Superior temporal gyrus (tissue), 1 donor: ENCODE measurements at regions not wholly inside any gene's neighbourhood (a gene's known extent, or its start where the extent isn't known, plus 50 kb on each side); places are given as distances from the start of the nearest gene placed in this dataset.
A peak's percentile ranks its signal among the peaks of the same experiment; 100 is the strongest.

ENCODE experiments used
- DNase-seq: peaks from one replicate; pipeline ENCODE4 v3.0.0-alpha.2; 2016; ENCODE audit errors: extremely low spot score

DNA sequence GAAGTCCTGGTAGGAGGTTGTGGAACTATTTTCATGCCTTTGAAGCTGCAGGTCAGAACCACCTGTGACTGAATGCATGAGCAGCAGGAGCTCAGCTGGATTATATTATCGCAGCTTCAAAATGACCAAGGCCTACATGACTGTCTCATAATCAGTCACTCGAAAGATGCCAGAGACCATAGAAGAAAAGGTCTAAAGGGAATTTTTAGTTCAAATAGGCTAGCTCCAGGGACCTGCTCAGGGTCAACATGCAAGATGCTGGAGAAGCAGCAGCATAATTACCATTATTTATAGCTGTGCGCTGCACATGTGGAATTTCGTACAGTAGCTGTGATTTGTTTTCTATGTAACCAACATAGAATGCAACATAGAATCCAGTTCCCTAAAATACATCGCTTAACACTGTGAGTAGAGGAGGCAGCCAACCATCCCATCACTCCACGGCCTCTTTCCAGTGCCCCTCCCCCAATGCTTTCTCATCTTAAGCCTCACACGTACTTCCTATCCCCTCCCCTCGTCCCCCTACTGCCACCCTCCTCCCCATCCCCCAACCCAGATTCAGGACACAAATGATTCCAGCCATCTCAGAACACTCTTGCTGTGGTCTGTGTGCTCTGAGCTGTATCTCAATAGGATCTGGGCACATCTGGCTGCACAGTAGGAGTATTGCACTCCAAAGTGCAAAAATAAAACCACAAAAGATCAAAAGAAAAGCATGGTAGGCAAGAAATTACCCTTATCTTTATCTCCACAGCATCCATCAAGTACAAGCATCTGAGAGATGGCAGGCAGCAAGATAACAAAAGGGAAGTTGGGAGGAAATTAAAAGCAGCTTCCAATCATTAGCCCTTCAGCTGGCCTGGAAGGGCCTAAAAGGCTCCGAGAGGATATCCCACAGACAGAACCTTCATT, 352.8 kb upstream of the SEMA6D start:
- no peak for DNase-seq

DNA sequence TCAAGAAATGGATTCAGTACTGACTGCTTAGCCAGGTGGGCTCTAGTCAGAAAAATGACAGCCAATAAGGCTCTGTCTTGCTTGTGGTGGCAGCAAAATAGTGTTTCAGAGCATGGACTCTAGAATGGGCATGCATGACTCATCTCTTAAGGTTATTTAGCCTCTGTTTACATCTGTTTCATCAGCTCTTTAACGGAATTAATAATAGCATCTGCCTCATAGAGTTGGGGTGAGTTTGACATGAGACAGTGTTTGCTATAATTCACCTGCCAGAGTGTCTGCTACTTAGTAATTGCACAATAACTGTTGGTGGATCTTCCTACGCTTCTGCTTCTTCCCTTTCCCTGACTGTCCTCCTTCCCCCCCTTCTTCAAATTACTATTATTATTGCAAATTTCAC, 350.4 kb upstream of the SEMA6D start:
- no peak for DNase-seq

DNA sequence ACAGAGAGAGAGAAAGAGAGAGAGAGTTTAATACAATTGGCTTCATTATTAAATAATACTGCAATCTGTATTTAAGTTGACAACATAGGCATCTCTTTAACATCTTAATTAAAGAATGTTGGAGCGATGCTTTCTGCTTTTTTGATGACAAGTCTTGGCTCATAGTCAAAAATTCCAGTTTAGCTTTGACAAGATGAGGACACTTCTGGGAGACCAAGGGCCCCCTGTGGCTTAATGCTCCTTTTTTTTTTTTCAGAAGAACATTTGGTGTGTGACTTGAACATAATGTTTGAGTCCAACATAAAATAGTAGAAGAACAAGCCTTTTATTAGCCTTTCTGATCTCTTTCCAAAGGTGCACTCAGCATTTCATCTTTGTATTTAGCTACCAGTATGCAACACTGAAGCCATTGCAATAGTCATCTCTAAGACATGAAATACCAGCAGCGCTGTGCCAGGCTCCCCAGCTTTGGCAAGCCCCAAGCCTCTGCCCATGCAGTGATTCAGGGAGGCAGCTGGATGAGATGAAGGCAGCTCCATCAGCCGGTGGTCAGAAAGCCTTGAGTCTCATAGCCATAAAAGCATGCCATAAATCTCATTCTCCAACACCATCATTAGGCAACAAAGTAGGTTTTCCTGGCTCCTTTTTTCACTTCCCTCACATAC, 349.4 kb upstream of the SEMA6D start:
- no peak for DNase-seq

DNA sequence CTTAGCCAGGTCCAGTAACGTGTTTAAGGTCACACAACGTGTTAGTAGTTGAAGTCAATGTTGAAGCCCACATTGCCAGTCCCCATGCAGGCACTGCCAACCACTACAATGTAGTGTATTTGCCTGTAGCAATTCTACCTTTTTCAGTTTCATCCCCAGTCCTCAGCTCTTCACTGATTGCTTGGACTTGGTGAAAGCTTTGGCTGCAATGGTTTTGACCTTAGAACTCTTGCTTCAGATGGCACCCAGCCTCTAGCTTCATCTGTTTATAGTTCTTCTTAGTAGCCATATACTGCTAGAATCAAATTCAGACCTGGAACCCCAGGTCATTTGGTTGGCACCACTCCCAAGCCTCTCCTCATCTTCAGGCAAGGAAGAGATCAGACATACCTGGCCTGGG, 345.4 kb upstream of the SEMA6D start:
- no peak for DNase-seq

DNA sequence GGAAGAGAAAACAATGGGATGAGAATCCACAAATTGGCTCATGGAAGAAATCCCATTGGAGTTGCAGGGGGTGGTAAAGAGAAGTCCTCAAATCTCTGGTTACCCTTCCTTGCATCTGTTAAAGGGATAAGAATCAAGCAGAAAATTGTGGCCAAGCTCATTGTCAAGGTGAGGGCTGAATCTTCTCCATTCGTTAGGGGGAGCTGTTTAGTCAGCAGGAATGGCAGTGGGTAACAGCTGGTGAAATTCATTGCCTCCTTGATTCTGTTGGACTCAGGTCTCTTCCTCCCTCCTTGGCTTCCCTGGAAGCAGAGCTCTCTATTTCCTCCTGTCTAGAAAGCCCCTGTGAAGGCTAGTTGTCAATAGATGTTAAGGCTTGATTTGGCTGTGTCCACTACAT, 343.1 kb upstream of the SEMA6D start:
- DNase-seq = no peak

DNA sequence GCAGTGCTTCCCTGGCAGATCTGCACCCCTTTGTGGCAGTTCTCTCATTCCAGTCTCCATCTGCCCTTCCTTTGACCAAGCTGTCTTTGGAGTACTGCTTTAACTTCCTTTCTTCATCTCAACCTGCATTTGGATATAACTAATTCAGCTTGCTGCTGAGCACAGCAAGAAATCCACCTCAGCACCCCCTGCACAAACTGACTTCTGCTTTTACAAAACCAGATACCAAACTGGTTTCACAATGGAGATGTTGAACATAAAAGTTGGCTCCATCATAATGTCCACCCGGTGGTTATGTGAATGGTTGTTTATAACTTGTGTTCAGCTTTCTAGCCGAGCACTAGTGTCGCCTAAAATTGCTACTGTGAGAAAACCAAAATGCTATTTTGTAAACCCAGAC, 341.1 kb upstream of the SEMA6D start:
- no peak for DNase-seq

DNA sequence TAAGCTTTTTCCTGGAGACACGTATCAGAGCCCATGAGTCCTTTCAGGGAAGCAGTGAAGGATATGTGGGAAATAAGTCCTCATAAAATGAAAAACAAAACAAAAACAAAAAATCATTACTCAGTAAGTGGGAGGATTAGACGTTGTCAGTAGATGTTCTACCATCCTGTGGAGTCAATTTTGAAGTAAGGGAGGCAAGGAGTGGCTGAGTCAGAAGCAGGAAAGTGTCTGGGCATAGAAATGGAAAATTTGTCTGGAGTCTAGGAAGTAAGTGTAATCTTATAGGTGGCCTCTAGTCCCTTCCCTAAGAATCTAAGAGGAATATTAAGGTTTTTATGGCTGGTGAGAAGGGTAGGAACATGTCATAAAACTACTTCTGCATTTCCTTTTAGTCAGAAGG, 339.8 kb upstream of the SEMA6D start:
- DNase-seq = no peak

DNA sequence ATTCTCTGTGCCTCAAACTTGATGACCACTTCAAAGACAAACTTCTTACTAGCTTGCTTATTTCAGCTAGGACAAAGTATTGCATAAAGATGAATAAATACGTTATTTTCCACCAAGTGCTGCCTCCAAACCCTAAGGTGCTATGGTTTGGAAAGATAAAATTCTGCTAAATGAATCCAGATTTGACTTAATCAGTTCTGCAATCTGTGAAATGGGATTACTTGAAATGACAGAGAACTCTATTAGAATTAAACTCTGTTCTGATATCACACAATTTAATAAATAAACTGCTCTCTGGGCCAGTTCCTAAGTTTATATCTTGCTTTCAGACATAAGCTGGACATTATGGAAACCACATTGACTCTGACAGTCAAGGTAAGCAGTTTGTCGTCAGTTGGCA, 338.8 kb upstream of the SEMA6D start:
- no peak for DNase-seq

DNA sequence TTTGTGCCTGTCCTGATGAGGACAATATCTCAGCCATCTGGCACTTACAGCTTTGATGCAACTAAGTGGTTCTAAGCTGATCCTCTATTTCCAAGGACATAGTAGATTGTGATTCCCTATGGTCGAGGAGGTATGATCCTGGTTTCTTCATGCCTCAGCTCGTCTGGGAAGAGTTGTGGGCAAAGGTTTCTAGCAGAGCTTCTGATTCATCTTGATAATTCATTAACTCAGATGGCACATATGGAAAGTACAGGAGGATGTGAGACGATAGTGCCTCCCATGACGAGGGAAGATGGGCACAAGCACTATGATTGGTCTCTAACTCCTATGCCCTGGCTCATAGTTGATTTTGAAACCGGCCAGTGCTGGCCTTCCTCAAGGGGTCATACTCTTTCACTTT, 334.2 kb upstream of the SEMA6D start:
- DNase-seq = no peak

DNA sequence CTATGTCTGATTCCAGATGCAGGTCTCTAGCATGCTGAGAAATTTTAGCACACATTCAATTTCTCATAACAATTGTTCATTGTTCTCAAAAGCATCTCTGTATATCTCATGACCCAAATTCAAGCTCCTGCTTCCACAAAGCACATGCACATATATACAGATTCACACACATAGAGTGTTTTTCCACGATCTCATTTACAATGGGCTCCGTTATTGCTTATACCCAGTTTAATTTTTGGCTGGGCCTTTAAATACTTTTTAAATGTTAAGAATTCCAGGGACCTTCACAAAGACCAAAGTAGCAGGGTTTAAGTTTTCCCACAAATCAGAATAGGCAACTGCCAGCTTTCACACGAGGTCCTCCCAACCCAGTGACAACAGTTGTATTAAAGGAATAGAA, 333.5 kb upstream of the SEMA6D start:
- peak; percentile 25 for DNase-seq

DNA sequence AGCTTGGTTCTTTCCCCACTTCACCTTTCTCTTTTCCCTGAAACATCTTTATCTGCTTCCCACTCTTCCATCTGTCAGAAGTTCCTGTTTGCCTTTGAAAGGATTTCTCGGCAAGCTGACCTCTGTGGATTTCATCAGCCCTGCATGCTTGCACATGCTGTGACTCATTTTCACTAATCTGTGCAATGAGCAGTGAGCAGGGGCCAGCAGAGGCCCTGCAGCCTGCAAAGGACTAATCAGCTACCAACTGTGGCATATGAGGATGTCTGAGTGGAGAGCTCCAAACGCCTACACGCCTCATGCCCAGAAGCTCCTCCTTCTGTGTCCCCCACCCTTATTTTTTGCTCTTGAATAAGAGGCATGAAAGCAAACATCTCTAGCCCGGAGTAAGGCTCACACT, 333.0 kb upstream of the SEMA6D start:
- peak; percentile 47 for DNase-seq

DNA sequence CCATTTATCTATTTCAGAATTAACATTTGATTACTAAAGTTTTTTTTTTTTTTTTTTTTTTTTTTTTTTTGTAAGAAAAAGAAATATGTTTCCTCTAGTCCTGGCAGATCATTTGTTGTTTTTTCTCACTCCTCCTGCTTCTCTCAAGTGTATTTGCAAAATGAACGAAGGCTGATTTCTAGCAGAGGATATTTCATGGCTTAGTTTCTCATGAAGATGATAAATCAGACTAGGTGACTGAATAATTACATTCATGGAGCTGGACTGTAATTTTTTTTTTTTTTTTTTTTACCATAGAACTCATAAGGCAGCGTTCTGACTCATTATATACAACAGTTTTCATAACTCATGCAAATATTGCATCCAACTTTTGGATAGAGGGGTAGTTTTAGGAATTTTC, 332.5 kb upstream of the SEMA6D start:
- DNase-seq = no peak

DNA sequence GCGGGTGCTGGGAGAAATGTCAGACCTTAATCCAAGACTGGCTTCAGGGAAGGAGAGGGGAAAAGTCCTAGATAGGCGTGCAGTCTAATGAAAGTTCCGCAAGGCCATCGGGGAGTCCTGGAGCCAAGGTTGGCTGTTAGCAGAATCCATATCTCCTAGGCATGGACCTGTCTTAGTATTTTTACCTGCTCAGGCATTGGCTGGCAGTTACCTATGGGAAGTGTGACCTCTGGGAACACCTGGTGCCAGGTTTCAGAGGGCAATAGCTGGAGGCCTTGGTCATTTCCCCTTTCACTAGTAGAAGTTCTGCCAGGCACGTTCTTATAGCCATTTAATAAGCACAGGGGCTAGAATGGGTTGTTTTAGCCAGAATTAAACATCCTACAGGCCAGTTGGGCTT, 330.8 kb upstream of the SEMA6D start:
- no peak for DNase-seq

DNA sequence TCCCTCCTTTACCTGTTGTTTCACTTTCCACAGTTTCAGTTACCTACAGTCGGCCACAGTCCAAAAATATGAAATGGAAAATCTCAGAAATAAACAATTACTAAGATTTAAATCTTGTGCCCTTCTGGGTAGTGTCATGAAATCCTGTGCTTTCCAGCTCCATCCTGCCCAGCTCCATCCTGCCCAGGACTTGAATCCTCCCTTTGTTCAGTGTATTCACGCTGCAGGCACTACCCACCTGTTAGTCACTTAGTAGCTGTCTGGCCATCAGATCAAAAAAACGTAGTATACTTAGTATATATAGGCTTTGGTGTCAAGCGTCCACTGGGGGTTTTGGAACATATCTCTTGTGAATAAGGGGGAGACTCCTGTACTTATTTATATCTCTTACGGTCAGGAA, 329.0 kb upstream of the SEMA6D start:
- DNase-seq = no peak

DNA sequence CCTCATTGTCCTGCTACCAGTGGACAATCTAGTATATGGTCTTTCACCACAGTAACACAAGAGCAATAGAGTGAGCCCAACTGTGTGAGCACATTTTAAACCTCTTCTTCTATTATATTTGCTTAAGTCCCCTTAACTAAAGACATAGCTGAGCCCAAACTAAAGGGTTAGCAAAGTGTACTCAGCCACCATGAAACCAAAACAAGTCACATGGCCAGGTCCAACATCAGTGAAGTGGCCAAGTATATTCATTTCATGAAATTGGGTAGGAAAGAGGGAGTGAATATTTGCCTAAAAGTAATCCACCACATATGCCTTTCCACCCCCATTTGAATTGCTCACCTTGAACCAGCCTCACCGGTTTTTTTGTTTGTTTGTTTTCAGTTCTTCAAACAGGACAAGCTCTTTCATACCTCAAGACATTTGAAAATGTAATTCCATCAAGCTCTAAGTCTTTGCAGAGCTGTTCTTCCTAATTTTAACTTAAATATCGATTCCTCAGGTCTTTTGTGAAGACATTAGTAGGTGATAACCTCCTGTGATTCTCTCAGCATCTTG, 327.0 kb upstream of the SEMA6D start:
- DNase-seq = no peak

DNA sequence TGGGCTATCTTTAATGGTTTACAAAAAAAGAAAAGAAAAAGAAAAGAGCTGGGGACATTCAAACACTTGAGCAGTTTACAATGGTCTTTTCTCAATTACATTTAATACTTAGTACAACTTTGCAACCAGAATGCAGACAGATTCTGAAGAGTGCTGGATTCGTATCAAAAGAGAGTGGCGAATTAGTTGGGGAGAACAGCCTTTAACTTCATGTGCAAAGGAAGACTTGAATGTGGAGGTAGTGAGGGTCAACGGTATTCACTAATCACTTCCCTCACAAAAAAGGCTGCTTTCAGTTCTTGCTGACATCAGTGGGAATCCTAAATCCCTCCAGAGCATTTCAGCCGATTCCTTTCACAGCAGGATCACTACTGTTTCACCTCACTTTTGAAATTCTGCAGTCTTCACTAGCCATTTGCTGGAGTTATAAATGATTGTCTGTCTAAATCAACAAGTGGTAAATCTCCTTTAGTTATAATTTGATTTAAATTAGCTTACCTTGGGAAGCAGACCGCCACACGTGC, 323.0 kb upstream of the SEMA6D start:
- no peak for DNase-seq

DNA sequence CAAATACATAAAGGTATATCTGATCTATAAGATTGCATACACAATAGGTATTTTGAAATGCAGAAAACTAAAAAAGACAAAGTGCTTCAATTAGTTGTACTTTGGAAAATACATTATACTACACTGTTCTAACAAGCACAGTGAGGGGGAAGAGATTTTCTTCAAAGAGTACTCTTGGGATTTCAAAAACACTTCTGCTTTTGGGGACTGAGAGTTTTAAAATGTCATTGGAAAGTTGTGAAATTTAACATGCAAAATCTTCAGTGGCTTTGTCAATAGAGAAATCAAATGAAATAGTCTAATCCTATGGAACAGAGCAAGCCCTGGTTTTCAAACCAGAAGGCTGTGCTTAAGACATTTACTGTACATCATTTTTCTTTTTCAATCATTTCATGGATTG, 322.2 kb upstream of the SEMA6D start:
- DNase-seq = no peak

DNA sequence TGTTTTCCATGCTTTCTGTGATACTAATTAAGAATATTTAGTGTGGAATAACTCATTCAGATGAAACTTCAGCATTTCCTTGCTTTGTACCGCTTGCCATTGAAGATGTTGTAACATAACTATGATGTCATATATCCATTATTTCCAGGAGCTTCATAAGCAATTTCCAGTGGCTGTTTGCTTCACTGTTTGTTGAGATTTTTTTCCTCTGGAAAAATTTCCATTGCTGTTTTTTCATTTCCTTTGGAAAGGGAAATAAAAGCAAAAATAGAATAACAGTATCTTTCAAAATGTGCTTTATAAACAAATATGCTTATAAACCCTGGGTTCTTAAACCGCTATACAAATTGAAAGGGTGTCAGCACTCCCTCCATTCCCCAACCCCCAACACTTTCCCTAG, 319.6 kb upstream of the SEMA6D start:
- no peak for DNase-seq

DNA sequence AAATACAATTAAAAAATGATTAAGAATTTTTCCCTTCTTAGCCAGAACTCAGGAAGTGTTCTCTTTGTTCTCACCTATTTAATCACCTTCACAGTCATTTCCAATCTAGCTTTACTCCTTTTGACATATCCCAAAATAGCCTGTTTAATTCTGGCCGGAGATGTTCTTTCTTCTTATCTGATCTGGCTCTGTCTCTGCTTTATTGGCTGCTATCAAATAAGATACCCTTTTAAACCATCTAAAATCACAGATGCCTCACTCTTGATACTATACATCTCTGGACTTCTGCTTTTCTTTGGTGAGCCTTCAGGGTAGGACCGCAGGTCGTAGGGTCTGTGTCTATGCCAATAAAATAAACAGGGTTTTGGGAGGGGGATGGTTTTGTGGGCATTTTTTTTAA, 319.2 kb upstream of the SEMA6D start:
- no peak for DNase-seq

DNA sequence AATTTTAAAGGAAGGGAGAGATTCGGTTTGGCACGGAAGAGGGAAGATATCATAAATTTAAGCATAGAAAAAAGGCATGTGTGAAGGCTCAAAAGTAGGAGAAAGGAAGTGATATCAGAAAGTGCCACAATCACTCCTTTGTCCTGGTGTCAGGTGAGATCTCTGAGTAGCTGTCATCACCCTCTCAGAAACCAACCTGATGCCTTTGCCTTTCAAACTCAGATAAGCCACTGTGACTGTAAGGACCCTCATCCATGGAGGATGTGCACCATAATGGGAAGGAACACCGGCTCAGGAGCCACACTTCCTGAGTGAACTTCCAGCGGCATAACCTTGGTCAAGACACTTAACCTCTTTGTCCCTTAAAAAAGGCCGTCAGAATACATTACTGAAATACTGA, 318.7 kb upstream of the SEMA6D start:
- no peak for DNase-seq

DNA sequence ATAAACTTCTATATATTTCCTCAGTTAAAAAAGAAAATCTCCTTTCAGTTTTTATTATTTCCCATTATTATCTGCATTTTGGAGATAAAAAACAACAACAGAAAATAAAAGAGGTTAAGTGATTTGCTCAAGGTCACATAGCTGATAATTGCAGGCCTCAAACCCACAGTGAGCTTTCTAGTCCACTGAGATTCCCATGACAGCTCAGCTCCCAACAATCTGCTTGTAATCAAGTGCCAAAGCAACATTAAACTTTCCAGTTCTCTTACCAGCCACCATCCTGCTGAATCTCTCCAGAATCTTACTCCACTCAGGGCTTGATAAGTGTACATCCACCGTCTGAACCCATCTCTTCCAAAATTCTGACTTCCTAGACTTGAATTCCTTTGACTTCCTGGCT, 318.2 kb upstream of the SEMA6D start:
- no peak for DNase-seq

DNA sequence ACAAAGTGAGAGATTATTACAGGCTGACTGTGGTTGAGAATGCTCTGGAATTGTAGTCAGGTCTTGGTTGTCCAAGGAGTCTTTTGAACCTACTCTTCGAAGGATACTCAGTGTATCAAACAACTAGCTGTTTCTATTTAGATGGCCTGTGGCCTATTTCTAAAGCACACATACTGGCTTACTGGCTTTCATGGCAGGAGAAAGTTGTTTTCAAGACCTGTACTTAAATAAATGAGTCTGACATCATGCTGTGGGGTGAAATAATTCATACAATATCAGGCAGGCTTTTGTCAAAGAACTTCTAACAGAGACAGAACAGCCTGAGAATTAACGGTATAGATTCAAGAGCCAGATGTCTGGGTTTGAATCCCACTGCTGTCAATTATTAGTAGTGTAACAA, 316.7 kb upstream of the SEMA6D start:
- no peak for DNase-seq

DNA sequence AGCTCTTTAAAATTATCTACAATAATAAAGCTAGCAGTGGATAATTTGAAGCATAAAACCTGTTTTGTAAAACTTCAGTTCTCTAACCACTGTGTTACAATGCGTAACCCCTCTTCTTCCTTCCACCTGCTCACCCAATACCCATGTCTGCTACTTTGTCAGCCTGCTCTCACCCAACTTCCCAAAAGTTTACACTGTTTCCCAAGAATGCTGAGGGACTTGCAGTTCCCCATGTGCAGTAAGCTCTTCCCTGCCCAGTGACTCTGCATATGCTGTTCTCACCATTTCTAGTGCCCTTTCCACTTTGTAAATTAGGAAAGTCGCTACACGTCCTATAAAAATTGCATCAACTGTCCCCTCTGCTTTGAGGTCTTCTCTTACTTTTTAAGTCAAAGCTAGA, 315.9 kb upstream of the SEMA6D start:
- no peak for DNase-seq
